Testis (tissue), 2 donors: ENCODE measurements at regions not wholly inside any gene's neighbourhood (a gene's known extent, or its start where the extent isn't known, plus 50 kb on each side); places are given as distances from the start of the nearest gene placed in this dataset.

Experiments used
- CTCF ChIP-seq, 3 experiments: fragments of 450-650 bp in 2 of 3; fragments of 200-600 bp in 1 of 3; sonication (generic) in 1 of 3; IDR thresholded peaks; one replicate each; pipeline ENCODE4 v1.5.1; 2016 to 2019; ENCODE audit warnings: antibody characterized with exemption in 3 of 3, mild to moderate bottlenecking in 2 of 3, moderate library complexity in 1 of 3
- POLR2A ChIP-seq: fragments of 450-650 bp; IDR thresholded peaks from one replicate; pipeline ENCODE4 v1.6.1; 2017; ENCODE audit warnings: antibody characterized with exemption, mild to moderate bottlenecking, moderate library complexity

DNA sequence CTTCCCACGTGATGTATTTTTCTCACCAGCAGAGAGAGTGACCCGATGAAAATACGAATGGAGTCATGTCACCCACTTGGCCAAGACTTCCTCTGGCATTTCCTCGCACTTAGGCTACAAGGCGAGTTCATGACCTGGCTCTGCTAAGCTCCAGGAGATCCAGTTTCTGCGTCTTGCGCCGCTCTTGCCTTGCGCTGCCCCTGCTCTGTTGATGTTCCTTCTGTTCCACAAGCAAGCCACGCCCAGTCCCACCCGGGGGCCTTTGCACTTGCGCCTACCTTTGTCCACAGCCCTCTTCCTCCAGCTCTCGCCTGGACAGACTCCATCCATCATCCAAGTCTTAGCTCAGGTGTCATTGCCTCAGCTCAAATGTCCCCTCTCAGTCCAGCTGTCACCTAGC lies 116.3 kb upstream of the SHH start:
- no peak for TF ChIP-seq CTCF (IDR thresholded peaks at IDR 0.05)
- TF ChIP-seq POLR2A = no peak
